GM12892 (cell line): ENCODE measurements at regions not wholly inside any gene's neighbourhood (a gene's known extent, or its start where the extent isn't known, plus 50 kb on each side); places are given as distances from the start of the nearest gene placed in this dataset.

Experiments
- POLR2A ChIP-seq: IDR thresholded peaks from 2 replicates; pipeline ENCODE4 v1.6.1; 2011; ENCODE audit warnings: low read depth, low read length, control low read depth
- POLR2AphosphoS5 ChIP-seq: IDR thresholded peaks from 2 replicates; pipeline ENCODE4 v1.6.1; 2011; ENCODE audit warnings: low read depth, low read length, control low read depth
- TAF1 ChIP-seq: IDR thresholded peaks from 2 replicates; pipeline ENCODE4 v1.6.1; 2011; ENCODE audit warnings: low read depth, mild to moderate bottlenecking, control low read depth, low read length, borderline replicate concordance

- TF ChIP-seq POLR2AphosphoS5 (no peak), POLR2A (no peak), TAF1 (no peak)
These were observed 246.3 kb upstream of the ANKRD50 start for GRCh38 chr4:124958847-124959246.
